ENCODE measurements at regions not wholly inside any gene's neighbourhood (a gene's known extent, or its start where the extent isn't known, plus 50 kb on each side); places are given as distances from the start of the nearest gene placed in this dataset.

DNA sequence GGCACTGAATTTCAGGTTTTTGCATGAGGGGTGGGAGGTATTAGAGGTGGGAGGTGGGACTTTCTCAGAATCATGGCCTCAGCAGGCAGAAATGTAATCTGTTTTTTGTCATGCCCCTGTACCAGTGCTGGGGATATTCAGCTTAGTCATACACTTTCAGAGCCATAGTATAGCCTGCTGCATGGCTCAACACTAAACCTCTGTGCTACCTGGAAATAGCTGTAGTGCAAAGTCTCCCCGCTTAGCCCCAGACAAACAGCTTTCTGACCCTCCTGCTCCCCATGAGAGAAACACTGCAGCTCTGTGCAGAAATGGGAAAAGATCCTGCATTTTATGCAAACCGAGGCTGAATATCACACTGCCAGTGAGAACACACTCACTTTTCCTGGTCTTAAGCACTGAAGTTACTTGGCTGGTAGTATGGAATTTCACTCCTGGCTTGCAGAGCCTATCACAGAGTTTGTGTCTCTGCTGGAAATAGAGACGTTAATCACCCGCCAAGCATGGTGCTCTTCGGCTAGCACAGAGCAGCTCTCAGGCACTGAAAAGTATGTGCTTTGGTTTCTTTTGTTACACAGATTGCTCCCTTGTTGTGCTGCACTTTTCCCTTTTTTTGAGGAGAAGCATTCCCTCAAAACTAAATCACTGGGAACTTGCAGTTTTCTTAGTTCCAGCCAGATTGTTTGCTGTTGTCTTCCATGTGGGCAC lies 80.1 kb downstream of the DDX3Y start:
- TF ChIP-seq, protein P1, sequence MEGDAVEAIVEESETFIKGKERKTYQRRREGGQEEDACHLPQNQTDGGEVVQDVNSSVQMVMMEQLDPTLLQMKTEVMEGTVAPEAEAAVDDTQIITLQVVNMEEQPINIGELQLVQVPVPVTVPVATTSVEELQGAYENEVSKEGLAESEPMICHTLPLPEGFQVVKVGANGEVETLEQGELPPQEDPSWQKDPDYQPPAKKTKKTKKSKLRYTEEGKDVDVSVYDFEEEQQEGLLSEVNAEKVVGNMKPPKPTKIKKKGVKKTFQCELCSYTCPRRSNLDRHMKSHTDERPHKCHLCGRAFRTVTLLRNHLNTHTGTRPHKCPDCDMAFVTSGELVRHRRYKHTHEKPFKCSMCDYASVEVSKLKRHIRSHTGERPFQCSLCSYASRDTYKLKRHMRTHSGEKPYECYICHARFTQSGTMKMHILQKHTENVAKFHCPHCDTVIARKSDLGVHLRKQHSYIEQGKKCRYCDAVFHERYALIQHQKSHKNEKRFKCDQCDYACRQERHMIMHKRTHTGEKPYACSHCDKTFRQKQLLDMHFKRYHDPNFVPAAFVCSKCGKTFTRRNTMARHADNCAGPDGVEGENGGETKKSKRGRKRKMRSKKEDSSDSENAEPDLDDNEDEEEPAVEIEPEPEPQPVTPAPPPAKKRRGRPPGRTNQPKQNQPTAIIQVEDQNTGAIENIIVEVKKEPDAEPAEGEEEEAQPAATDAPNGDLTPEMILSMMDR (IDR thresholded peaks at IDR 0.05): no peak
- TF ChIP-seq EZH2 (IDR thresholded peaks at IDR 0.05; ENCODE audit: borderline replicate concordance, insufficient read depth, low read depth, low read length, poor library complexity, severe bottlenecking): no peak
